Osteocyte (in vitro differentiated cells): ENCODE measurements at regions not wholly inside any gene's neighbourhood (a gene's known extent, or its start where the extent isn't known, plus 50 kb on each side); places are given as distances from the start of the nearest gene placed in this dataset.

Experiments used
- DNase-seq: peaks from one replicate; pipeline ENCODE4 v3.0.0; 2021; ENCODE audit warnings: mixed read lengths; ENCODE audit not compliant: unreplicated experiment; ENCODE audit errors: extremely low spot score
- H3K27ac Mint-ChIP-seq: one replicate; pipeline ENCODE4 v1.8.0; 2021; ENCODE audit warnings: mild to moderate bottlenecking, mixed read lengths; ENCODE audit not compliant: unreplicated experiment
- H3K27me3 Mint-ChIP-seq: one replicate; pipeline ENCODE4 v1.8.0; 2021; ENCODE audit warnings: mixed read lengths; ENCODE audit not compliant: unreplicated experiment
- H3K36me3 Mint-ChIP-seq: one replicate; pipeline ENCODE4 v1.8.0; 2021; ENCODE audit warnings: mixed read lengths; ENCODE audit not compliant: unreplicated experiment
- H3K4me1 Mint-ChIP-seq: one replicate; pipeline ENCODE4 v1.8.0; 2021; ENCODE audit warnings: mixed read lengths; ENCODE audit not compliant: unreplicated experiment
- H3K4me3 Mint-ChIP-seq: one replicate; pipeline ENCODE4 v1.8.0; 2021; ENCODE audit warnings: mild to moderate bottlenecking, moderate library complexity, mixed read lengths; ENCODE audit not compliant: unreplicated experiment
- H3K9me3 Mint-ChIP-seq: one replicate; pipeline ENCODE4 v1.8.0; 2021; ENCODE audit warnings: mixed read lengths; ENCODE audit not compliant: unreplicated experiment
- CTCF ChIP-seq: fragments of 200-600 bp; sonication (generic); IDR thresholded peaks from 2 replicates; pipeline ENCODE4 v1.5.0; 2021; ENCODE audit warnings: antibody characterized with exemption, mild to moderate bottlenecking, moderate library complexity

GRCh38 chr17:13918247-13918646 lies 151.1 kb upstream of the COX10 start:
- Mint-ChIP-seq H3K36me3 (no peaks in the 10 kb centered on the region), H3K4me3 (no peak overlapping the region), H3K9me3 (no peaks in the 10 kb centered on the region), H3K27me3 (no peaks in the 10 kb centered on the region), H3K27ac (no peak overlapping the region), H3K4me1 (no peaks in the 10 kb centered on the region)
- no peak for DNase-seq
- no peak for TF ChIP-seq CTCF

GRCh38 chr17:13919818-13920217 lies 149.5 kb upstream of the COX10 start:
- no peak for TF ChIP-seq CTCF
- H3K36me3 Mint-ChIP-seq, result no peaks in the 10 kb centered on the region
- no peak overlapping the region for H3K4me3 Mint-ChIP-seq
- no peaks in the 10 kb centered on the region for H3K9me3 Mint-ChIP-seq
- no peaks in the 10 kb centered on the region for H3K4me1 Mint-ChIP-seq
- no peaks in the 10 kb centered on the region for H3K27me3 Mint-ChIP-seq
- H3K27ac Mint-ChIP-seq, result no peak overlapping the region
- no peak for DNase-seq

GRCh38 chr17:13920413-13920812 lies 148.9 kb upstream of the COX10 start:
- Mint-ChIP-seq H3K4me1 (no peaks in the 10 kb centered on the region), H3K36me3 (no peaks in the 10 kb centered on the region), H3K9me3 (no peaks in the 10 kb centered on the region), H3K27ac (no peak overlapping the region), H3K27me3 (no peaks in the 10 kb centered on the region), H3K4me3 (no peak overlapping the region)
- no peak for TF ChIP-seq CTCF
- no peak for DNase-seq

GRCh38 chr17:13921841-13922776 lies 147.2 kb upstream of the COX10 start:
- Mint-ChIP-seq H3K4me3 (no peak overlapping the region), H3K36me3 (no peaks in the 10 kb centered on the region), H3K27me3 (no peaks in the 10 kb centered on the region), H3K9me3 (no peaks in the 10 kb centered on the region), H3K27ac (no peak overlapping the region), H3K4me1 (no peaks in the 10 kb centered on the region)
- DNase-seq, result no peak
- no peak for TF ChIP-seq CTCF

- DNase-seq, result no peak
- no peaks in the 10 kb centered on the region for H3K9me3 Mint-ChIP-seq
- no peaks in the 10 kb centered on the region for H3K27me3 Mint-ChIP-seq
- no peak for TF ChIP-seq CTCF
- H3K27ac Mint-ChIP-seq, result no peak overlapping the region
- H3K36me3 Mint-ChIP-seq, result no peaks in the 10 kb centered on the region
- no peaks in the 10 kb centered on the region for H3K4me1 Mint-ChIP-seq
- no peak overlapping the region for H3K4me3 Mint-ChIP-seq
Measured at GRCh38 chr17:13922885-13923284, 146.4 kb upstream of the COX10 start.
